GM21381 (cell line): ENCODE measurements at regions not wholly inside any gene's neighbourhood (a gene's known extent, or its start where the extent isn't known, plus 50 kb on each side); places are given as distances from the start of the nearest gene placed in this dataset.

Source experiments
- ATAC-seq: cut with Tn5 transposase; IDR thresholded peaks from one replicate; pipeline ENCODE4 v1.9.1; 2021; ENCODE audit warnings: mild to moderate bottlenecking, moderate library complexity; ENCODE audit not compliant: unreplicated experiment

- ATAC-seq = no peak
Observed at GRCh38 chr2:199629301-199629700, 171.6 kb upstream of the SATB2 start.

GRCh38 chr2:199627417-199627816 lies 169.7 kb upstream of the SATB2 start:
- ATAC-seq = no peak

GRCh38 chr2:199624958-199625357 lies 167.2 kb upstream of the SATB2 start:
- ATAC-seq = no peak

- ATAC-seq = no peak
Observed at GRCh38 chr2:199612509-199613130, 154.9 kb upstream of the SATB2 start.

- ATAC-seq = no peak
Observed at GRCh38 chr2:199607914-199608313, 150.2 kb upstream of the SATB2 start.

- ATAC-seq = no peak
Observed at GRCh38 chr2:199606193-199606780, 148.5 kb upstream of the SATB2 start.

- ATAC-seq = no peak
Observed at GRCh38 chr2:199603721-199604291, 146.1 kb upstream of the SATB2 start.

- ATAC-seq = no peak
Observed at GRCh38 chr2:199602896-199603717, 145.4 kb upstream of the SATB2 start.

GRCh38 chr2:199602271-199602895 lies 144.6 kb upstream of the SATB2 start:
- no peak for ATAC-seq

- ATAC-seq = no peak
Observed at GRCh38 chr2:199596549-199596948, 138.8 kb upstream of the SATB2 start.

GRCh38 chr2:199594443-199594842 lies 136.7 kb upstream of the SATB2 start:
- no peak for ATAC-seq

- ATAC-seq = no peak
Observed at GRCh38 chr2:199591826-199592225, 134.1 kb upstream of the SATB2 start.

- no peak for ATAC-seq
Observed at GRCh38 chr2:199590321-199591203, 132.8 kb upstream of the SATB2 start.

- no peak for ATAC-seq
Observed at GRCh38 chr2:199589306-199589705, 131.6 kb upstream of the SATB2 start.

- ATAC-seq = no peak
Observed at GRCh38 chr2:199588054-199588453, 130.3 kb upstream of the SATB2 start.

GRCh38 chr2:199586646-199587045 lies 128.9 kb upstream of the SATB2 start:
- ATAC-seq = no peak

GRCh38 chr2:199583676-199584075 lies 125.9 kb upstream of the SATB2 start:
- ATAC-seq = no peak

- ATAC-seq = no peak
Observed at GRCh38 chr2:199581935-199582360, 124.2 kb upstream of the SATB2 start.

GRCh38 chr2:199581408-199581807 lies 123.7 kb upstream of the SATB2 start:
- ATAC-seq = no peak

- ATAC-seq = no peak
Observed at GRCh38 chr2:199575416-199575815, 117.7 kb upstream of the SATB2 start.
